ENCODE measurements at regions not wholly inside any gene's neighbourhood (a gene's known extent, or its start where the extent isn't known, plus 50 kb on each side); places are given as distances from the start of the nearest gene placed in this dataset.

DNA sequence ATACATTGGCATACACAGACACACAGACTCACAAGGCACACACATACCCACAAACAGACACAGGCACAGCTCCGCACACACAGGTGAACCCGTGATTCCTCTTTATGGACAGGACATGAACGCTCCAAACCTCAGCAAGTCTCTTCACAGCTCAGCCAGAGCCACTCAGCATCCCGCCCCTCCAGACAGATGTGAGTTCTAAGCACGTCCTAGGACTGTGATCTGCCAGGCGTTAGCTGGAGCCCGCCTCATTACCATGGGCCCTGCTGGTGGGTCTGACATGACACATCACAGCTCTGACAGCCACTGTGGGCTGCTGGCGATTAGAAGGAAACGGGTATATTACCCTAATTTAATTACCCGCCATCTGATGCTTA lies 176.7 kb upstream of the PPP2R2D start:
- no peak for DNase-seq

DNA sequence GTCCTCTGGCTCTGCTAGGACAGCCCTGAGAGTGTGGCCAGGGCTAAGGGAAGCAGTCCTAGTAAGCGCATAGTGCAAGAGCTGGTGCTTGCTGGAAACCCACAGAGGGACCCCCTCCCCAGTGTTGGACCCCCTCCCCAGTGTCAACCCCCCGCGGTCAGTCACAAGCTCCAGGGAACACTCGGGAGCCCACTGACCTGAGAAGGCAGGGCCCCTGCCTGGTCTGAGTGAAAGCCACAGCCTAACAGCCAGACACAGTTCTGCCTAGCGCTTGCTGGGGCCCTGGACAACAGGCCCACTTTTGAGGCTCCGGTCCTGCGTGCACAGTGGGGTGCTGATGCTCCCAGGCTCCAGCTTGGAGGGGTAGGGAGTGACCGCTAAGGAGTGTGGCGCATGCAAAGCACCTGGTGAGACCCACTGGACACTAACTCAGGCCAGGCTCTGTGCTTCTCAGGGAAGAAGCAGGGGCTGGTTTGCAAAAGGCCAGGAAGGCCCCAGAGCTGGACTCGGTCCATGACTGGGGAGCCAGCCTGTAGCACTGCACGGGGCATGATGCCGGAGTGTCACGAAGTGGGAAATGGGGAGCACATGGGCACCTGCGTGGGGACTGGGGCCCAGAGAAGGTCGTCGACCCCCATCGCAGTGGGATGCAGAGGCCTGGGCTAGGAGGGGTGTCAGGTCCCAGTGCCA lies 175.8 kb upstream of the PPP2R2D start:
- DNase-seq, result no peak

GRCh38 chr10:131725581-131726069 lies 175.2 kb upstream of the PPP2R2D start:
- DNase-seq, result no peak

- DNase-seq, result no peak
These were observed 174.5 kb upstream of the PPP2R2D start for GRCh38 chr10:131726076-131726880.

GRCh38 chr10:131726967-131727366 lies 173.8 kb upstream of the PPP2R2D start:
- no peak for DNase-seq

- DNase-seq, result no peak
These were observed 173.2 kb upstream of the PPP2R2D start for GRCh38 chr10:131727560-131727959.

DNA sequence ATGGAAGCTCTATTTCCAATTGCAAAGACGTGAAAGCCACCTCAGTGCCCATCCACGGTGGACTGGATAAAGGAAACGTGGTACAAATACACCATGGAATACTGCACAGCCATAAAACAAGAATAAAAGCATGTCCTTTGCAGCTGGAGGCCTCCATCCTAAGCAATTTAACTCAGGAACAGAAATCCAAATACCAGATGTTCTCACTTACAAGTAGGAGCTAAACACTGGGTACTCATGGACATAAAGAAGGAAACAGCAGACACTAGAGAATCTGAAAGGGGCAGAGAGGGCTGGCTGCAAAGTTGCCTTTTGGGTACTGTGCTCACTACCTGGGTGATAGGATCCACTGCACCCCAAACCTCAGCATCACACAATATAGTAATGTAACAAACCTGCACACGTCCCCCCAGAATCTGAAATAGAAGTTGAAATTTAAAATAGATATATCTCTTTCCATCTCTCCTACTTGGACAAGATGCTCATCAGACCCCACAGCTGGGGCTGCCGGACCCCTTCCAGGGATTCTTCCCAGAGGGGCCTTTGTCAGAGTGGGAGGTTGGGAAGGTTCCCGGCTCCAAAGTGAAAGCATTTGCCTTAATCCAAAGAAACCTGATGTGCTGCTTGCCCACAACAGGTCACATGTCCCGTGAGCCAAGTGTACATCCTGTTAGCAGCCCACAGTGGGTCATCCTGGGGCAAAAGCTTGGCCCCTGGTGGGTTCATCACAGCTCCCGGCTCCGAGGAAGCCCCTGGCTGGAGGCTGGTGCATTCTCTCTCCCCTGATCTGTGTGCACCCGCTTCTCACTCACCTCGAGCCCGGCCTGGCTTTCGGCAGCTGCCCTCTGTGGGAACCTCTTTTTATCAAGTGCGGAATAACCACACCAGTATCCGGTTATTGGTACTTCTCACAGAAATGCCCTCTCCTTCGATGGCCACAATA lies 172.3 kb upstream of the PPP2R2D start:
- peak; percentile 3 for DNase-seq

DNA sequence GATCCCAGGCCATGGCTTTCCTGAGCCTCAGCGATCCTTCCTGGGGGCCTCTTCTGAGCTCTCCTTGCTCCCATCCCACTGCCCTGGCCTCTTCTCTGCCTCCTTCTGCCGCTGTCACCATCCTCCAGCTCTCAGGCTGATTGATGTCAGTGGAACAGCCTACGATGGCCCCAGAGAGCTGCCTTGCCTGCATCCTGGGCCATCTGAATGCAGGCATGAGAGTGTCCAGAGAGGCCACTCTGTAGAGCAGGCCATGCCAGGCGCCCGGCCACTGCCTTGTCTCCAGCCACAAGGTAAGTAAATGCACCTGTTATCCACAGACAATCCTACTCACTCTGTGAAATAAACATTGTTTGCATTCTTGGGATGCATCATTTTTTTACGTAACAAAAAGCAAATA lies 171.4 kb upstream of the PPP2R2D start:
- DNase-seq, result no peak

- DNase-seq, result no peak
These were observed 170.7 kb upstream of the PPP2R2D start for GRCh38 chr10:131729938-131730660.

GRCh38 chr10:131730771-131731497 lies 169.9 kb upstream of the PPP2R2D start:
- DNase-seq, result no peak

DNA sequence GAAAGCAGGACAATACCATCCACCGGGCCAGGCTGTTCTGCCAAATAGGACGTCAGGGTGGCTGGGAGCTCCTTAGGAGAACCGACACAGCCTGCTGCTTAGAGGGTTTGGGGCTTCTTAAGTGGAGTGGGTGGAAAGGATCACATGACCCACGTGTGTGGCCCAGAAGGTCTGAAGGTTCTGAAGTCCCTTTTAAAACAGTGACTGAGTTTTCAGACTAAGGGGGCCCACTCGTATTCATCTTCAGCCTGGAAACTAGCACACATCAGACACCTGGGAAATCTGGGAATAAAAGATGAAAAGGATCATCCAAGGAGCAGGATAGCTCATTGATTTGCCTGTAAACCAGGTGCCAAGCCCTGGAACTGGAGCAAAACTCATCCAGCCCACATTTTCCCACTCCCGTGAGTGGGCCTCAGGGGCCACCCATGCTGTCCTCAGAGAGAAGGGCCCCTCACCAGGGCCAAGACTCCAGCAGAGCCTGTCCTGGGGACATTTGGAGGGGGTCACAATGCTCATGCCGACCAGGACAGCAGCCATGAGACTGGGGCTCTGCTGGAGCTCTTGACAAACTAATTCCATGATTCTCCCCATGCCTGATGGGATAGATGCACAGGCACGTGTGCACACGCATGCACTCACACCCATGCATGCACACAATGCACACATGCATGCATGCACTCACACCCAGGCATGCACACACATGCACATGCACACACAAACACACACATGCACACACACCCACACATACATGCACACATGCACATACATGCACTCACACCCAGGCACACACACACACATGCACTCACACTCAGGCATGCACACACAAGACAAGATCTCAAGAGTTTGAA lies 168.8 kb upstream of the PPP2R2D start:
- no peak for DNase-seq

DNA sequence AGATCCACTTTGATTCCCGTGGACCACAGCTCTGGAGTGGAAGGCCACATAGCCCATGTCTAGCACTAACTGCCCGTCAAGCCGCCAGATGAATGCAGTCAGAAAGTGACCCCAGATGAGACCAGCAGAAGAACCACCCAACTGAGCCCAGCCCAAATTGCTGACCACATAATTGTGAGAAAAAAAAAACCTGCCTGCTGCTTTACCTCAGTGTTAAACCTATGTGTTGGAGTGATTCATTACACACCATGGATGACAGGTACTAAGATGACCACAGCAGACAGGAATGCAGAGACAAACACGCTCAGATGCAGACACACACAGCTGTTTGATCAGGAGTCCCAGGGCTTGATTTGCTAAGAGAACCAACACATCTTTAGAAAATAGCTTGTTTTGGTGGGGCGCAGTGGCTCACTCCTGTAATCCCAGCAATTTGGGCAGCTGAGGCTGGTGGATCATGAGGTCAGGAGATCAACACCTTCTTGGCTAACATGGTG lies 168.1 kb upstream of the PPP2R2D start:
- DNase-seq, result peak; percentile 66

DNA sequence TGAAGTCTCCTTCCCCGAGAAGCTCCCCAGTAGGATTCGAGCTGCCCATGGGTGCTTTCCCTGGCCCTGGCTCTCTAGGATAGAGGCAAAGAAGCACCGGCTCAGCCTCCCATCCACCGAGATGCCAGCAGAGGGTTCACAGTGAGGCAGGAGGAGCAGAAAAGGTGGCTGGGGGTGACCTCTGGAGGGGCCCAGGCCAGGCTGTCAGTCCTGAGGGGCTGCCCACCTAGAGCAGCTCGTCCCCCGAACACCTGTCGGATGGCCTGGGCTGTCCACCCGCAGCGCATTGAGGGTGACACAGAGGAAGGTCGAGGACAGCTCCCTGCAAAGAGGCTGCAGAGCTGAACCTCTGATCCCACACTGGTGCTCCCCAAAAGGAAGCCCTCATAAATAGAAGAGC lies 167.2 kb upstream of the PPP2R2D start:
- DNase-seq, result peak; percentile 40

GRCh38 chr10:131735577-131735976 lies 165.2 kb upstream of the PPP2R2D start:
- DNase-seq, result no peak

DNA sequence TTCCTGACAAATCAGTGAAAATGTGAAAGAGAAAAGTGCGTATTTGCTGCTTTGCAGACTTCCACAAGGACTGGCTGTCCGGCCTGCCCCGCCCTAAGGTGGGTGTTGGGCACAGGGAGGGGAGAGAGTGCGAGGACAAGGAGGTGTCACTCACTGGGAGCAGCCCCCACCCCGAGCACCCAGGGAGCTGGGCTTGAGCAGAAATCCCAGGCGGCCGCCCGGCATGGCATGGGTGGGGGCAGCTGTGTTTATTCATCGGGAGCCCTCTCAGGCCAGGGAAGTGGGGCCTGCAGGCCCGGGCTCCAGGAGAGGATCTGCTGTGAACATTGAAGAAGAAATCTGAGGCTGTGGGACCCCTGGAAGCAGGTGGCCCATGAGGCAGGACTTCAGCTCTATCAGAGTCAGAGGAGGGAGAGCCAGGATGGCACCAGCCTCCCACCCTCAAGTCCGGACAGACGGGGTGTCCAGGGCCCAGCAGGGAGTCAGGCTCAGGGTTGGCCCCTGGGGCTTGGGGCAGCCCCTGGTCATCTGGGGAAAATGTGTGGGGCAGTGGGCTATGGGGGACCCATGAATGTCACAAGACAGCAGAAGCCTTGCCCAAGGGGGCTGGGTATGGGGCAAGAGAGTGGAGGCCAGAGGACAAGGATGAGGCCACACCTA lies 164.4 kb upstream of the PPP2R2D start:
- DNase-seq, result peak; percentile 4

GRCh38 chr10:131737543-131738395 lies 163.0 kb upstream of the PPP2R2D start:
- no peak for DNase-seq

GRCh38 chr10:131738396-131738735 lies 162.4 kb upstream of the PPP2R2D start:
- DNase-seq, result no peak

- no peak for DNase-seq
These were observed 161.6 kb upstream of the PPP2R2D start for GRCh38 chr10:131739206-131739605.

DNA sequence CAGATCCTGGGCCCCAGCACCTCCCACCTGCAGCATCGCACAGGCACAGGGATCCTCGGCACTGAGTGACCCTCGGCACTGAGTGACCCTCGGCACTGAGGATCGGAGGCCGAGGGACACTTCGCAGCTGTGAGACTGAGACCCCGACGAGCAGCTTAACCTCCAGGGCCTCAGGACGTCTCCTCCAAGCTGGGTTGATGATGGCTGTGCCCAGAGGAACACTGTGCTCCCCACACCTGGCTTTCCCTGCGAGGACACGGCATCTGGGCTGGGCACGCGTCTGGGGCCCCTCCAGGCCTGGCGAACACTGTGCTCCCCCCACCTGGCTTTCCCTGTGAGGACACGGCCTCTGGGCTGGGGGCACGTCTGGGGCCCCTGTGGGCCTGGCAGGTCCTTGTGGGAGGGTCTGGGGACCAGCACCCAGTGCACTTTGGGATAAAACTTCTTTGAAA lies 158.3 kb upstream of the PPP2R2D start:
- no peak for DNase-seq

All from 8988T (cell line).